GM23338 (cell line): ENCODE measurements at regions not wholly inside any gene's neighbourhood (a gene's known extent, or its start where the extent isn't known, plus 50 kb on each side); places are given as distances from the start of the nearest gene placed in this dataset.
"Not testable (repeated sequence)": the region's sequence is repeated elsewhere in the genome, so short reads cannot be mapped to it uniquely, and the experiment has no call there.

Source experiments
- CTCF ChIP-seq, 2 experiments: fragments of 200-600 bp in 1 of 2; sonication (generic) in 1 of 2; conservative IDR thresholded peaks; 2 replicates each; pipeline versions ENCODE4 v1.5.1 to v1.6.1; 2016 to 2017; ENCODE audit warnings: antibody characterized with exemption in 2 of 2, low read depth in 2 of 2, mild to moderate bottlenecking in 2 of 2, moderate library complexity in 1 of 2
- POLR2AphosphoS5 ChIP-seq: IDR thresholded peaks from 2 replicates; pipeline ENCODE4 v1.6.1; 2016; ENCODE audit warnings: antibody characterized with exemption, low read depth
- REST ChIP-seq: IDR thresholded peaks from one replicate; pipeline ENCODE4 v1.6.1; 2018; ENCODE audit warnings: antibody characterized with exemption; ENCODE audit not compliant: unreplicated experiment

- TF ChIP-seq CTCF (conservative IDR thresholded peaks at IDR 0.05; ENCODE audit: low read depth in 2 of 2); POLR2AphosphoS5; REST: not testable (repeated sequence)
These were observed 296.8 kb downstream of the GOLGA6L6 start for GRCh38 chr15:20244792-20245191.
